HPDE6-E6E7 (cell line): ENCODE measurements at regions not wholly inside any gene's neighbourhood (a gene's known extent, or its start where the extent isn't known, plus 50 kb on each side); places are given as distances from the start of the nearest gene placed in this dataset.
"Not testable (repeated sequence)": the region's sequence is repeated elsewhere in the genome, so short reads cannot be mapped to it uniquely, and the experiment has no call there.

Source experiments
- DNase-seq: peaks from one replicate; pipeline ENCODE4 v3.0.0; 2011; ENCODE audit warnings: missing footprints; ENCODE audit errors: extremely low spot score

DNA sequence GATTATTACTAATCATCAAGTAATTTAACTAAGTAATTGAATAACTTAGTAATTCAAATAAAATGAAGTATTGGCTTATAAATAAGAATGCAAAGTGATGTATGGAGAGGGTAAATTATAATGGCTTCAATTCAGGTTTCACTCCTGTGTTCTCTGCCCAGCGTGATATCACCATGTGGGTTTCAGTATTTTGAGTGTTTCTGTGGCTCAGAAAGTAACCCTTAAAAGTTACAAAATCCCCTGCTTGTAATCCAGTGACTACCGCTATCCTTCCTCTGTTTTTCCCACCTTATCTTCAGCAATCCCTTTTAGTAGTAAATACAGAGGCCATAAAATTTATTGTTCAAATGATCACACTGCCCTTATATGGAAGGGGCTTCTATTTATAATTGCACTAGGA, 316.4 kb upstream of the CFAP20DC start:
- DNase-seq: no peak

GRCh38 chr3:59364496-59364895, 314.7 kb upstream of the CFAP20DC start:
- DNase-seq: no peak

DNA sequence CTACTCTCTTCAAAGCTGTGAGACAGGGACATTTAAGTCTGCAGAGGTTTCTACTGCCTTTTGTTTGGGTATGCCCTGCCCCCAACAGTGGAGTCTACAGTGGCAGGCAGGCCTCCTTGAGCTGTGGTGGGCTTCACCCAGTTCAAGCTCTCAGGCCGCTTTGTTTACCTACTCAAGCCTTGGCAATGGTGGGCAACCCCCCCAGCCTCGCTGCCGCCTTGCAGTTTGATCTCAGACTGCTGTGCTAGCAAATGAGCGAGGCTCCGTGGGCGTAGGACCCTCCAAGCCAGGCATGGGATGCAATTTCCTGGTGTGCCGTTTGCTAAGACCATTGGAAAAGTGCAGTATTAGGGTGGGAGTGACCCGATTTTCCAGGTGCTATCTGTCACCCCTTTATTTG, 310.5 kb upstream of the CFAP20DC start:
- DNase-seq: not testable (repeated sequence)

GRCh38 chr3:59341459-59341858, 291.6 kb upstream of the CFAP20DC start:
- no peak for DNase-seq

DNA sequence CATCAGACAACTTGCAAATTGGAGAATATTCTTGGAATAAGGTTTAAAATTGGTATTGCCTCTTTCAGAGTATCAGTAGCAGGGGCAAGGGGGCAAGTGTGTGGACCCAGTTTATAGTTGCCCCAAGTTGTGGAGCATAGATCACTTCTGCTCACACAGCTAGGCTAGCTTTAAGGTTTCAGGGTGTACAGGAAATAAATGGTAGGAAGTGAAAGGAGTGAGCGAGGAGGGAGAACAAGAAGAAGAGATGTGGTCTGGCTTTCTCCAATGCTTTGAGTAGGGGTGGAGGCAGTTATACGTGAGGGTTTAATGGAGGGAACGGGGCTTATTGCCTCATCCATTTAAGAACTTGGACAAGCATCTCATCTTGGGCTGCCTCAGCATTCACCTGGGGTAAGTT, 290.0 kb upstream of the CFAP20DC start:
- DNase-seq: no peak

GRCh38 chr3:59338934-59339333, 289.1 kb upstream of the CFAP20DC start:
- no peak for DNase-seq

GRCh38 chr3:59335338-59335737, 285.5 kb upstream of the CFAP20DC start:
- no peak for DNase-seq

DNA sequence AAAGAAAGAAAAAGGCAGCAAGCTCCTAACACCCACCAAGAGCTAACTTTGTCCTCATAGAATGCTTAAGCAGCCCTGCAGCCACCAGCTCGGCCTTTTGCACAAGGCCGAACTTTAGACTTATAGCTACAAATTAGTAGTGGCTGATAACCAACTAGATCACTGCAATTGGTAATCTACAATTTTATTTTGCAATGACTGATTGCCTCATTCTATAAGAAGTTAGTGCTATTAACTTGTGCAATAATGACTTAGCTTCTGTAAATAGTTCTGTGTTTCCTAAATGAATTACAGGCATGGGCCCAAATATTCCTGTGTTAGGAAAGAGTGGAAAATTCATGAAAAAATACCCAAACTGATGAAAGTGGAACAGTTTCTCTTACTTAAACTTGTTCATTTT, 284.8 kb upstream of the CFAP20DC start:
- no peak for DNase-seq

GRCh38 chr3:59327376-59327808, 277.6 kb upstream of the CFAP20DC start:
- DNase-seq: peak; percentile 33

- no peak for DNase-seq
Observed at GRCh38 chr3:59326246-59327024, 276.6 kb upstream of the CFAP20DC start.

DNA sequence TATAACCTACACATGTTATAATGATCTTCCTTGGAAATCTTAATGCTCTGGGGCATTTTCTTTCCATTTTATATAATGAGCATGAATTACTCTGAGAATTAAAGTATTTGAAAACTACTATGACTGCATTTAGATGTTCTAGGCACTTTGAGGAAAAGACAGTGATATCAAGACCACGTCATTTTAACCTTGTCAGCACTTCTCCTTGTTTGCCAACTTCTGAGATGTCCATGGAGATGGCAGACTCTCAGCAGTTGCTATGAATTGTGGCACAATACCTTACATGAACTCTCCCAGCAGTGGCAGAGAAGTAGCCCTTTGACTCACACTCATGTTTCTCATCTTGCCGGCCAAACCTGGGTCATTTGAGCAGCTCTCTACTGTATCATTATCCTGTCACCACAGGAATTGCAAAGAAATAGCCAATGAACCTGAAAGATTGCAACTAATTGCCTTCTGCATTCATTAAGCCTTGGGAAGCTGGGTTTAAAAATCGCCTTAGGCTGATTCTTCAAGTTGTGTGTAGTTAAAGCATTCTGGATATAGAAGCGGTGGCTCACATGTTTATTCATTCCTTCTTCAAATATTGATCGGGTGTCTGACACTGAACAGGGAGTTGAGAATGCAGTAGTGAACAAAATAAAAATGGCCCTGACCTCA, 272.2 kb upstream of the CFAP20DC start:
- DNase-seq: no peak

GRCh38 chr3:59320080-59320479, 270.3 kb upstream of the CFAP20DC start:
- no peak for DNase-seq

GRCh38 chr3:59319442-59319841, 269.6 kb upstream of the CFAP20DC start:
- DNase-seq: no peak

DNA sequence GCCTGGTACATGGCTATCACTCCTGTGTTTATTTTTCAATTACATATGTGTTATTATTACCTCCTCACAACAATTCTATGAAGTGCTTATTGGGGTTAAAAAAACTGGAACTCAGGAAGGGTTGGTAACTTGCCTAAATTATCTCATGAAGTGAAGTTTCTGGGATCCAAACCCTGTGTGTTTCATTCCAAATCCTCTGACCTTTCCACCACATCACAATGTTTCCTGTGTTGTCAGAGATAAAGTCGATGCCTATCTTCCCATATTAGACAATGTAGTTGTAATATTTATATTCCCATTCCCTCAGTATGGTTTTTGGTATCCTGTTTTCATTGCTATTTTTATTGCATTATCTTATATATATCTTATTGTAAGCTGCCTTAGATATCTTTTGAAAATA, 269.1 kb upstream of the CFAP20DC start:
- no peak for DNase-seq

- DNase-seq: no peak
Observed at GRCh38 chr3:59317386-59317785, 267.6 kb upstream of the CFAP20DC start.

DNA sequence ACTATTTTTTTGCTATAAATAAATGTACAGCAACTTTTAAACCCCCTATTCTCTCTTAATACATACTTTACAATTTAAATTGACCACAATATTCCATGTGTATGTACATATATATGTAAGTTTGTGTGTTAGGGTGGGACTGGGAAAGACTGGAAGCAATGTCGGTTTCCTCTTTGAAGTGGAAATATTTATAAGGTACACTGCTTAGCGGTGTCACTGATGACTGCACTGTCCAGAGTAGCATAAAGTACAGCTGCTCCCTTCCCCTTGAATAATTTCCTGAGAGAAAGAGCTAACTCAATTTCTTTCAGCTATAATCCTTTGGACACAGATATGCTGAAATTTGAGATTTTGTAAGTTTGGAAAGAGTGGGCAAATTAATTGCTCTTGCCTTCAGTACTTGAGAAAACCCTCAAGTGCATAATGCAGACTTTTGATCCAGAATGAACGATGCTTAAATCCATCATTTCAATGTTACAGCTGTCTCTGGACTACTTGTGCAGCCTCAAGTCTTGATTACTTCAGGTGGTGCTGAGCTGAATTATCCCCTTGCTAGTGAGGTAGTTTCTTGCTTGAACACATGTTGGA, 267.0 kb upstream of the CFAP20DC start:
- DNase-seq: no peak

- DNase-seq: peak; percentile 4
Observed at GRCh38 chr3:59313365-59313764, 263.5 kb upstream of the CFAP20DC start.

DNA sequence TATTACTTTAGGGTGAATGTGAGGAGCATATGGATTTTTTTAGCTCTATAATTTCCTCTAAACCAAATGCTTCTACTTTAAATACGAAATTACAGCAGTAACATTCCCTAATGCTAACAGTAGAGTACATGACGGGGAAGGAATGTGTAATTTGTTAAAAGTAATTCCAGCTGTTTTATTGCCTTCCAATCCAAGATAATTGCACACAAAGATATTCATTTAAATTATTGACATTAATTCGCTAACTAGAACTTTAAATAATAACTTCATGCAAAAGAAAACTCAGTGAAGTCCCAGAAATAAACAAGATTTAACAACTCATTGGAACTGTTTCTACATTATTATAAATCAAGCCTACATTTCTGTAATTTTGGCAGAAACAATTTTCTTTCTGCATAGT, 261.4 kb upstream of the CFAP20DC start:
- no peak for DNase-seq

DNA sequence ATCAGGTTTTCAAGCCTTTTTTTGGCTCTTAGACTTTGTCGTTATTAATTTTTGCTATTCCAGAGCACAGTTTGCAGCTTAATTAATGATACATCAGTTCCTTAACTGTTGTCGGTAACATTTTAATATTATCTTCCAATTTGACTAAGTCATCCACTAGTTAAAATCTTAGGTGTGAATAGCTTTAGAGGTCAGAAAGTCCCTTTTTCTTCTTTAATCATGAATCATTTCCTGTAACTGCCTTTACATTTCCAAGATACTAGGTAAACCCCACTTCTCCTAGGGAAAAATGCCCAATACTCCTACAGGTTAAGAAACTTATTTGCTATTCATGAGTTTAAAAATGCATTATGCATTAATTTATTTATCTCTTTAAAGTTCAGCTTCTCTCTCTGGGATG, 260.9 kb upstream of the CFAP20DC start:
- no peak for DNase-seq

GRCh38 chr3:59308684-59309083, 258.9 kb upstream of the CFAP20DC start:
- DNase-seq: no peak

DNA sequence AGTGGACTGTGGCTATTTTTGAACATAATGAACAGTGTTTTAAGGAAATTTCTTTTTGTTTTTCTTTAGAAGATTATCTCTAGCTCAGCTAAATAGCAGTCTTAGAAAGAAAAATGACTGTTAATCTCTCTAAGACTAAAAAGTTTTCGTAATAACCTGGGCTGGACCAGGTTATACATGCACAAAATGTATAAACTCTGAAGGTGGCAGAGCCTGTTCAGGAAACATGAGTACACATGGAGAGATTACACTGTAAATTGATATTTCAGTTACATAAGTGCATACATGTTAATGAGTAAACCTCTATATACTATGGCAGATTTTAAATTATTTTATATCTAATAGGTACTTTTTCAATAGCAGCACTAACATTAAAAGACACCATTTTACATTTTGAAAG, 258.2 kb upstream of the CFAP20DC start:
- no peak for DNase-seq

- no peak for DNase-seq
Observed at GRCh38 chr3:59306436-59306835, 256.6 kb upstream of the CFAP20DC start.

DNA sequence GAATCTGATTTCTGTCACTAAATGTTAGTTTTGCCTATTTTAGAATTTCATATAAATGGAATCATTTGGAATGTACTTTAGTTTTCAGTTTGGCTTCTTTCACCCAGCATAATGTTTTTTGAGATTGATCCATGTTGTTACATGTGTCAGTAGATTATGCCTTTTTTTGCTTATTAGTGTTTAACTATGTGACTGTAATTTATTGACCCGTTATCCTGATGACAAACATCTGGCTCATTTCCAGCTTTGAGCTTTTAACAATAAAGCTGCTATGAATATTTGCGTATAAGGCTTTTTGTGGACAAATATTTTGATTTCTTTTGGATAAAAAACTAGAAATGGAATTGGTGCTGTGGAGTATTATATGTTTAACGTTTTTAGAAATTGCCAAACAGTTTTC, 254.5 kb upstream of the CFAP20DC start:
- no peak for DNase-seq
